Pancreas (tissue), 10 donors: ENCODE measurements at regions not wholly inside any gene's neighbourhood (a gene's known extent, or its start where the extent isn't known, plus 50 kb on each side); places are given as distances from the start of the nearest gene placed in this dataset.

Experiments used
- ATAC-seq, 4 donors: fragments of 200-7000 bp; cut with Tn5 transposase; one replicate each; pipeline versions ENCODE4 v1.8.0 to v1.9.1; 2020; ENCODE audit warnings: mild to moderate bottlenecking in 4 of 4, moderate library complexity in 4 of 4
- DNase-seq, 6 donors: peaks; one replicate each; pipeline ENCODE4 v3.0.0-alpha.2; 2020
- FAIRE-seq: peaks from 2 replicates; lab custom pipeline; 2012; peaks lifted over from hg19 to GRCh38; lab: Jason Lieb, UNC
- H3K27ac ChIP-seq, 4 donors: fragments of 200-600 bp; sonication (generic); 1 replicate in 3 of 4; 2 replicates in 1 of 4; pipeline versions ENCODE4 v1.5.0 to v1.8.0; 2020
- H3K27me3 ChIP-seq, 4 donors: fragments of 200-600 bp; one replicate each; pipeline ENCODE4 v1.8.0; 2021
- H3K36me3 ChIP-seq, 3 donors: fragments of 200-600 bp; sonication (generic) in 1 of 3; one replicate each; pipeline versions ENCODE4 v1.5.0 to v1.8.0; 2020 to 2021
- H3K4me1 ChIP-seq, 3 donors: fragments of 200-600 bp; one replicate each; pipeline ENCODE4 v1.8.0; 2021
- H3K4me3 ChIP-seq, 4 donors: fragments of 200-600 bp; sonication (generic) in 2 of 4; one replicate each; pipeline versions ENCODE4 v1.5.0 to v1.8.0; 2020 to 2021
- H3K9me3 ChIP-seq, 4 donors: fragments of 200-600 bp; one replicate each; pipeline ENCODE4 v1.8.0; 2021
- WGBS, 2 donors: extraction: QIAGEN DNeasy Blood & Tissue Kit; methylation state at CpG; one replicate each; pipeline ENCODE4 v1.1.7; 2013; 5-methylcytosine and 5-hydroxymethylcytosine counted together
- intact Hi-C, 3 donors: fragments of 100-400 bp; cut with DNase I; formaldehyde crosslinking; loops; one replicate each; pipeline versions ENCODE4 v1.11.1 to v1.14.2; 2022
- TF ChIP-seq, protein P1 (sequence below), 4 donors: fragments of 200-600 bp; sonication (generic) in 3 of 4; IDR thresholded peaks; one replicate each; pipeline versions ENCODE4 v1.5.0 to v1.8.0; 2021; ENCODE audit warnings: antibody characterized with exemption in 4 of 4
- donor health status: healthy with polysubstance abuse.
- donor health status: DM: no; HTN: no; CAD: no; lungs with moderate emphysema.
- donor health status: DM: no; HTN: no; CAD: no.
- donor health status: control.
- donor health status: control.
- donor health status: Bipolar disorder and iron deficiency.
- donor health status: DM: yes; HTN: yes; CAD: no.
- donor health status: DM: no; HTN: no; CAD: no.
- donor health status: DM: no; HTN: no; CAD: no.
- donor health status: DM: yes; HTN: yes; CAD: no.

DNA sequence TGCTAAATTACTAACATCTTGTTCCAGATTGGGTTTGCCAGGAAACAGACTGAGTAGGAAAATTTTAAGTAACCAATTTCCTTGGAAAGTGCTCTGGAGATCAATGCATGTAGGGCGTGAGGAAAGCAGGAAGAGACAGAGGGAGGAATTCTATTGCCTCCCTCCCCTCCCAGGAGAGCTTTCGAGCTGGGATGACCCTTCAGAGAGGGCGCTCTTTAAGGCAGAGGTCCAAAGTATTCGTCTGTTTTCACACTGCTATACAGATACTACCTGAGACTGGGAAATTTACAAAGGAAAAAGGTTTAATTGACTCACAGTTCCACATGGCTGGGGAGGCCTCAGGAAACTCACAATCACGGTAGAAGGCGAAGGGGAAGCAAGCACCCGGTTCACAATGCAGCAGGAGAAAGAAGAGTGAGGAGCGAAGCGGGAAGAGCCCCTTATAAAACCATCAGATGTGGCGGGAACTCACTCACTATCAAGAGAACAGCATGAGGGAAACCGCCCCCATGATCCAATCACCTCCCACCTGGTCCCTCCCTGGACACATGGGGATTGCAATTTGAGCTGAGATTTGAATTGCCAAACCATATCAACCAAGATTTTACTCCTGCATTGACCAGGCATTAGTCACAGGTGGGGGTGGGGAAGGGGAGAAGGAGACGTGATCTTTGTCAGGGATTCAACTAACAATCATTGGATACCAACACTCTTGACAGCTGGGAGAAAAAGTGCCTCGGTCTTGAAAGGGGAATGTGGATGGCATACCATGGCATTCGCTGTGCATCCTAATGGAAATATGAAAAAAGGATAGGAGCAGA, 63.8 kb downstream of the SLITRK2 start:
- H3K27ac ChIP-seq = no peak overlapping the region
- no peaks in the 10 kb centered on the region for H3K9me3 ChIP-seq
- FAIRE-seq (no peak), DNase-seq (no peak), ATAC-seq (no peak)
- no peaks in the 10 kb centered on the region for H3K4me1 ChIP-seq
- 48 to 72% methylated on average over 13 to 14 of the region's 14 CpGs for WGBS, 2 donors
- TF ChIP-seq, protein P1, sequence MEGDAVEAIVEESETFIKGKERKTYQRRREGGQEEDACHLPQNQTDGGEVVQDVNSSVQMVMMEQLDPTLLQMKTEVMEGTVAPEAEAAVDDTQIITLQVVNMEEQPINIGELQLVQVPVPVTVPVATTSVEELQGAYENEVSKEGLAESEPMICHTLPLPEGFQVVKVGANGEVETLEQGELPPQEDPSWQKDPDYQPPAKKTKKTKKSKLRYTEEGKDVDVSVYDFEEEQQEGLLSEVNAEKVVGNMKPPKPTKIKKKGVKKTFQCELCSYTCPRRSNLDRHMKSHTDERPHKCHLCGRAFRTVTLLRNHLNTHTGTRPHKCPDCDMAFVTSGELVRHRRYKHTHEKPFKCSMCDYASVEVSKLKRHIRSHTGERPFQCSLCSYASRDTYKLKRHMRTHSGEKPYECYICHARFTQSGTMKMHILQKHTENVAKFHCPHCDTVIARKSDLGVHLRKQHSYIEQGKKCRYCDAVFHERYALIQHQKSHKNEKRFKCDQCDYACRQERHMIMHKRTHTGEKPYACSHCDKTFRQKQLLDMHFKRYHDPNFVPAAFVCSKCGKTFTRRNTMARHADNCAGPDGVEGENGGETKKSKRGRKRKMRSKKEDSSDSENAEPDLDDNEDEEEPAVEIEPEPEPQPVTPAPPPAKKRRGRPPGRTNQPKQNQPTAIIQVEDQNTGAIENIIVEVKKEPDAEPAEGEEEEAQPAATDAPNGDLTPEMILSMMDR (IDR thresholded peaks at IDR 0.05) = no peak
- no peaks in the 10 kb centered on the region for H3K27me3 ChIP-seq
- intact Hi-C loops = no loop called here
- no peak overlapping the region for H3K4me3 ChIP-seq
- no peaks in the 10 kb centered on the region for H3K36me3 ChIP-seq

DNA sequence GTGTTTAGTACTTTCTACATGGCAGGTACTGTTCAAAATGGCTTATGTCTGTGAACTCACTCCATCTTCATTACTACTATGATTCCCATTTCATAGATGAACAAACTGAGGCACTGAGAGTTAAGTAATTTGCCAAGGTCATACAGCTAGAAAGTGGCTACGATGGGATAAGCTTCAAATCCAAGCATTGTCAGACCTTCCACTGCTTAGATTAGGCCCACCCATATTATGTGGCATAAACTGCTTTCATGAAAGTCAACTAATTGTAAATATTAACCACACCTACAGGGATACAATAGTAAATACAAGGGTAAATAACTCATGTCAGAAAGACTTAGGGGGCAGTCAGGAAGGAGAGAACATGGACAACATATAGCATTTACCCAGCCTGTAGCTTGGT, 68.8 kb downstream of the SLITRK2 start:
- no peaks in the 10 kb centered on the region for H3K4me1 ChIP-seq
- H3K27me3 ChIP-seq = peaks cover 0 to 4% (median 0%) of the 10 kb centered on the region in 4 donors
- ATAC-seq (no peak), DNase-seq (no peak), FAIRE-seq (no peak)
- TF ChIP-seq, protein P1 (IDR thresholded peaks at IDR 0.05) = no peak
- intact Hi-C loops = no loop called here
- H3K27ac ChIP-seq = no peak overlapping the region
- 44 to 45% methylated on average over 1 of the region's 1 CpG for WGBS, 2 donors
- no peaks in the 10 kb centered on the region for H3K9me3 ChIP-seq
- no peaks in the 10 kb centered on the region for H3K36me3 ChIP-seq
- H3K4me3 ChIP-seq = no peak overlapping the region

DNA sequence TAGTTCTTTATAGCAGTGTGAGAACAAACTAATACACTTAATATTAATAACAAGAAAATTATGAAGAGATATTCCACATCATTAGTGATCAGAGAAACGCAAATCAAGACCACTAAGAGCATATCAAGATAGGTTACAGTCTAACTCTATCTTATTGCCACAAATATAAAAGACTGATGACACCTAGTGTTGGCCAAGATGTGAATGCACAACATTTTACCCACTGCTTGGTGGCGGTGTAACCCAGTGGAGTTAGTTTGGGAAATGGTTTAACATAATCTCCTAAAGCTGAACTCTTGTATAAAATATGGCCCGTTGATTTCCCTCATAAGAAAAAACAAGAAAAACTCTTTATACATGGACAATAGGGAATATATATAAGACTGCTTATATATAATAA, 92.4 kb downstream of the SLITRK2 start:
- 54 to 87% methylated on average over 3 of the region's 3 CpGs for WGBS, 2 donors
- FAIRE-seq = no peak
- no peak for DNase-seq

DNA sequence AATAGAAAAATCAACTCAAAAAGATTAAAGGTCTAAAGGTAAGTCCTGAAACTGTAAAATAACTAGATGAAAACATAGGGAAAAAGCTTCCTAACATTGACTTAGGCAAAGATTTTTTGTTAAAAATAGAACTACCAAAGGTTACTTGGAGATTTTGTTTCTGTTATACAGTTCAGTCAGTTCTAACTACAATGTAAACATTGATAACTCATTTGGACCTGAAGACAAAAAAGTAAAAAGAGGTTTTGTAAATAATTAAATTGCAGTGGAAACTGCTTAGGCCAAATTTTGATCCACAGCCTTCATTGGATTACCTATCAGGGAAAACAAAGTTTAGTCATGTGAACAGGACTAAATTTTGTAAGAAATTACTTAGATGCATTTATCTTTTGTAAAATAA, 101.8 kb downstream of the SLITRK2 start:
- FAIRE-seq (peak; percentile 51), ATAC-seq (peak in 1 of 4 donors; percentile 25), DNase-seq (no peak)
- TF ChIP-seq, protein P1 (IDR thresholded peaks at IDR 0.05) = no peak
- Histone ChIP-seq H3K4me3 (no peak overlapping the region), H3K36me3 (no peaks in the 10 kb centered on the region), H3K4me1 (peaks cover 0 to 12% (median 6%) of the 10 kb centered on the region in 3 donors), H3K9me3 (no peaks in the 10 kb centered on the region), H3K27ac (no peak overlapping the region), H3K27me3 (no peaks in the 10 kb centered on the region)
- intact Hi-C loops = no loop called here

More for the DNA sequence above, 92.4 kb downstream of the SLITRK2 start:
- no peak overlapping the region for H3K4me3 ChIP-seq
- TF ChIP-seq, protein P1 (IDR thresholded peaks at IDR 0.05) = no peak
- H3K36me3 ChIP-seq = no peaks in the 10 kb centered on the region
- no peak overlapping the region for H3K27ac ChIP-seq
- H3K27me3 ChIP-seq = peaks cover 0 to 9% (median 0%) of the 10 kb centered on the region in 4 donors
- intact Hi-C loops = no loop called here
- no peaks in the 10 kb centered on the region for H3K9me3 ChIP-seq
- no peaks in the 10 kb centered on the region for H3K4me1 ChIP-seq
- no peak for ATAC-seq

DNA sequence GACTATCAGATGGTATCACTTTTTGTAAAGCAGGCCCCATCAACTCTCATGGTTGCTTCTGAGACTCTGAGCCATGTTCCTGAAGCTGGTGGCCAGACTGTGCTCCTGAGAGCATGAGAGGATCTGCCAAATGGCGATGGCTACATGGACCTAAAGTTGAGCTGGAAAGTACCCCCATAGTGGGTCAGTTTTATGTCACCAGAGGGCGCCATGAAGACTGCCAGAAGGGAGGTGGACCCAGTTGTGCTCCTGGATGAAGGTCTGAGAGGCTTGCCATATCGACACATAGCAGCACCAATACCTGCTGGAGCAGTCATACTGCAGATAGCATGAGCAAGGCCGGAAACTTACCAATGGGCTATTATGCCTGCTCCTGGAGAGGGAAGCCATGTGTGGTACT, 105.7 kb downstream of the SLITRK2 start:
- DNase-seq (no peak), FAIRE-seq (no peak), ATAC-seq (no peak)
- Histone ChIP-seq H3K4me3 (no peak overlapping the region), H3K27me3 (no peaks in the 10 kb centered on the region), H3K27ac (no peak overlapping the region), H3K9me3 (no peaks in the 10 kb centered on the region), H3K36me3 (no peaks in the 10 kb centered on the region), H3K4me1 (peaks cover 0 to 12% (median 6%) of the 10 kb centered on the region in 3 donors)
- TF ChIP-seq, protein P1 (IDR thresholded peaks at IDR 0.05) = no peak
- WGBS, 2 donors = 88 to 94% methylated on average over 4 of the region's 4 CpGs
- intact Hi-C loops = no loop called here
